K562 (cell line): ENCODE measurements at regions not wholly inside any gene's neighbourhood (a gene's known extent, or its start where the extent isn't known, plus 50 kb on each side); places are given as distances from the start of the nearest gene placed in this dataset.
A peak's percentile ranks its signal among the peaks of the same experiment; 100 is the strongest.

Experiments used
- ATAC-seq: fragments of 200-7000 bp; cut with Tn5 transposase; 3 replicates; pipeline ENCODE4 v1.9.1; 2020; ENCODE audit warnings: moderate library complexity
- BruUV-seq: library from RNA; stranded (reverse); fragments of 400-500 nt; replicated peaks from 2 replicates; lab custom pipeline; 2021; lab: Mats Ljungman, UMichigan
- CTCF ChIA-PET: fragments of 300-600 bp; formaldehyde crosslinking; extraction: SDS; loops from one replicate; lab custom pipeline; 2021; ENCODE audit warnings: low intra/inter-chr PET ratio; lab: Yijun Ruan, JAX
- POLR2A ChIA-PET: fragments of 300-600, 350-650 bp; sonication (Branson Sonifier 250); formaldehyde crosslinking; extraction: SDS; loops from one replicate; lab custom pipeline; 2021; ENCODE audit warnings: antibody characterized with exemption, inconsistent platforms; lab: Yijun Ruan, JAX
- DNase-seq, 4 experiments: peaks; one replicate each; pipeline versions ENCODE4 v3.0.0 to v3.0.0-alpha.2; 2011 to 2018; ENCODE audit warnings: low spot score in 3 of 4, mixed read lengths in 3 of 4; ENCODE audit errors: extremely low read depth in 1 of 4
- FAIRE-seq: peaks from 2 replicates; lab custom pipeline; 2011; peaks lifted over from hg19 to GRCh38; lab: Jason Lieb, UNC
- H2AFZ ChIP-seq: 2 replicates; pipeline ENCODE4 v1.6.0; 2011; ENCODE audit warnings: low read depth, low read length, control low read depth, inconsistent platforms
- H3K27ac ChIP-seq: fragments of 200-600 bp; 3 replicates; pipeline ENCODE4 v1.8.0; 2011; ENCODE audit warnings: low read depth, mild to moderate bottlenecking, control low read depth, inconsistent platforms, low read length, moderate library complexity, mixed read lengths; ENCODE audit errors: extremely low read depth
- H3K27me3 ChIP-seq, 2 experiments: fragments of 300-600 bp in 1 of 2; 2 replicates in 1 of 2; 3 replicates in 1 of 2; pipeline versions ENCODE4 v1.6.0 to v1.8.0; 2011; ENCODE audit warnings: inconsistent platforms in 2 of 2, low read length in 2 of 2, mild to moderate bottlenecking in 1 of 2, mixed read lengths in 1 of 2, moderate library complexity in 1 of 2; ENCODE audit not compliant: control insufficient read depth in 2 of 2, insufficient read depth in 2 of 2
- H3K36me3 ChIP-seq: fragments of 300-600 bp; 3 replicates; pipeline ENCODE4 v1.8.0; 2011; ENCODE audit warnings: mild to moderate bottlenecking, low read length, inconsistent platforms; ENCODE audit not compliant: control insufficient read depth, insufficient read depth
- H3K4me1 ChIP-seq, 2 experiments: fragments of 200-600 bp in 1 of 2; replicated peaks in 1 of 2; 2 replicates in 1 of 2; 3 replicates in 1 of 2; pipeline versions ENCODE4 v1.5.1 to v1.8.0; 2011; ENCODE audit warnings: inconsistent platforms in 2 of 2, low read length in 2 of 2, mild to moderate bottlenecking in 1 of 2, mixed read lengths in 1 of 2, moderate library complexity in 1 of 2; ENCODE audit not compliant: control insufficient read depth in 2 of 2, insufficient read depth in 2 of 2
- H3K4me2 ChIP-seq: 2 replicates; pipeline ENCODE4 v1.6.1; 2011; ENCODE audit warnings: low read length, control low read depth, inconsistent platforms, mixed read lengths; ENCODE audit not compliant: insufficient read depth
- H3K4me3 ChIP-seq: fragments of 200-600 bp; sonication (generic), shearing (Covaris generic); 2 replicates; pipeline ENCODE4 v1.5.1; 2016; ENCODE audit warnings: control low read depth, inconsistent platforms
- H3K79me2 ChIP-seq: fragments of 200-600 bp; 3 replicates; pipeline ENCODE4 v1.8.0; 2011; ENCODE audit warnings: low read length, inconsistent platforms; ENCODE audit not compliant: control insufficient read depth, insufficient read depth
- H3K9ac ChIP-seq, 2 experiments: 2 replicates each; pipeline versions ENCODE4 v1.6.0 to v1.6.1; 2011; ENCODE audit warnings: low read depth in 2 of 2, low read length in 2 of 2, control low read depth in 1 of 2, inconsistent platforms in 1 of 2, mild to moderate bottlenecking in 1 of 2, mixed read lengths in 1 of 2; ENCODE audit not compliant: insufficient read depth in 1 of 2
- H3K9me1 ChIP-seq: one replicate; pipeline ENCODE4 v1.6.0; 2011; ENCODE audit warnings: inconsistent platforms, mild to moderate bottlenecking, low read length, moderate library complexity; ENCODE audit not compliant: control insufficient read depth, insufficient read depth
- H3K9me3 ChIP-seq: replicated peaks from 2 replicates; pipeline ENCODE4 v1.5.1; 2011; ENCODE audit warnings: low read depth, low read length, inconsistent platforms; ENCODE audit not compliant: control insufficient read depth, insufficient read depth
- H4K20me1 ChIP-seq: replicated peaks from 2 replicates; pipeline ENCODE4 v1.6.1; 2011; ENCODE audit warnings: low read length, inconsistent platforms, mixed read lengths; ENCODE audit not compliant: control insufficient read depth, insufficient read depth
- AFF1 ChIP-seq, 2 experiments: fragments of 450-650 bp; IDR thresholded peaks; 2 replicates each; pipeline ENCODE4 v1.6.1; 2018; ENCODE audit warnings: mild to moderate bottlenecking in 2 of 2, low read depth in 1 of 2; ENCODE audit not compliant: partially characterized antibody in 2 of 2
- DEAF1 ChIP-seq: fragments of 450-650 bp; formaldehyde crosslinking; IDR thresholded peaks from 2 replicates; pipeline ENCODE4 v1.4.0; 2020; ENCODE audit warnings: mild to moderate bottlenecking, moderate library complexity
- HMG20B ChIP-seq: fragments of 250-450 bp; sonication (Bioruptor Pico); IDR thresholded peaks from 2 replicates; pipeline ENCODE4 v1.5.0; 2021; ENCODE audit warnings: mild to moderate bottlenecking
- IRF2 ChIP-seq: sonication (generic); formaldehyde crosslinking; IDR thresholded peaks from 2 replicates; pipeline ENCODE4 v1.8.1; 2022; ENCODE audit warnings: mild to moderate bottlenecking, missing genetic modification reagents
- KLF10 ChIP-seq: fragments of 250-450 bp; sonication (Bioruptor Pico); IDR thresholded peaks from 2 replicates; pipeline ENCODE4 v1.6.1; 2021; ENCODE audit warnings: matching md5 sums
- MECOM ChIP-seq: fragments of 250-450 bp; sonication (Bioruptor Pico); IDR thresholded peaks from 2 replicates; pipeline ENCODE4 v1.8.0; 2022; ENCODE audit warnings: inconsistent platforms
- RAD21 ChIP-seq, 2 experiments: fragments of 250-450 bp in 1 of 2; fragments of 450-650 bp in 1 of 2; sonication (Bioruptor Pico) in 1 of 2; formaldehyde crosslinking in 1 of 2; IDR thresholded peaks in 1 of 2; conservative IDR thresholded peaks in 1 of 2; 2 replicates each; pipeline versions ENCODE4 v1.4.0 to v1.8.0; 2020 to 2022; ENCODE audit warnings: mild to moderate bottlenecking in 2 of 2, moderate library complexity in 1 of 2
- STAG1 ChIP-seq: sonication (generic); formaldehyde crosslinking; IDR thresholded peaks from 2 replicates; pipeline ENCODE4 v1.5.0; 2020; ENCODE audit warnings: missing genetic modification reagents, borderline replicate concordance
- ZNF75A ChIP-seq: fragments of 450-650 bp; formaldehyde crosslinking; IDR thresholded peaks from 2 replicates; pipeline ENCODE4 v1.4.0; 2020; ENCODE audit warnings: mild to moderate bottlenecking
- WGBS: fragments of 100-300 bp; shearing (Covaris generic); methylation state at CpG from one replicate; pipeline ENCODE4 v1.1.6; 2016; ENCODE audit warnings: low coverage, mixed read lengths; ENCODE audit not compliant: insufficient coverage; ENCODE audit errors: missing lambda C conversion rate; 5-methylcytosine and 5-hydroxymethylcytosine counted together
- in situ Hi-C: fragments of 300-500 bp; cut with MboI; formaldehyde crosslinking; loops from 4 replicates; pipeline ENCODE4 v1.15.0; 2018; ENCODE audit warnings: inconsistent platforms, mixed read lengths
- intact Hi-C: fragments of 100-400 bp; cut with micrococcal nuclease; formaldehyde crosslinking; loops from 2 replicates; pipeline ENCODE4 v1.14.2; 2022
- TF ChIP-seq, protein P1 (sequence below), 3 experiments: IDR thresholded peaks in 2 of 3; conservative IDR thresholded peaks in 1 of 3; 2 replicates each; pipeline ENCODE4 v1.5.1; 2011 to 2012; ENCODE audit warnings: low read length in 3 of 3, mild to moderate bottlenecking in 3 of 3, control low read depth in 2 of 3, improper control_type of control experiment in 1 of 3, inconsistent platforms in 1 of 3, low read depth in 1 of 3, mixed read lengths in 1 of 3, moderate library complexity in 1 of 3; ENCODE audit not compliant: insufficient read depth in 2 of 3

DNA sequence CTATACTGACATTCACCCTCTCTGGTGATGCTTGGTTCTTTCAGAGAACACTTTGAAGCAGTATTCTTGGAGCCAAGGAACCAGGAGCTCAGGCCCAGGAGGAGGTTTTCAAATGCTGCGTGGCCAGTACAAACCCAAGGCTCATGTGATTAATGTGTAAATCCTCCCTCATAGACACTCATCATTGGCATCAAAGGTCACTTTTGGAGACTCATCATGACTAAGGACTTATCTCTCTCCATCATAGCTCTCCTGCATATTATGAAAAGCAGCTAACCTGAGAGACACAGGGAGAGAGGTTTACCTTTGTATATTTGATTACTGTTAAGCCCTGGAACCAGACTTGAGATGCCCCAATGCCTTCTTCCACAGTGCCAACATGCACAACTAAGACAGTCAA lies 115.3 kb upstream of the SRD5A2 start (continued):
- TF ChIP-seq IRF2 (CRISPR knock-in tag): no peak

GRCh38 chr2:31694444-31694843 lies 113.7 kb upstream of the SRD5A2 start:
- no peaks in the 10 kb centered on the region for H3K9me1 ChIP-seq
- ChIA-PET CTCF (no interaction called here), POLR2A (no interaction called here)
- H3K4me1 ChIP-seq: no peaks in the 10 kb centered on the region
- DNase-seq (peak in 2 of 4 experiments; percentile 19 to 35), FAIRE-seq (peak; percentile 78), ATAC-seq (peak; percentile 56; the same call in 2 of the 3 replicates)
- peaks cover 9% of the 10 kb centered on the region; the same call in 1 of the 2 replicates for H3K9me3 ChIP-seq
- no peaks in the 10 kb centered on the region for H3K36me3 ChIP-seq
- no peaks in the 10 kb centered on the region for H3K27me3 ChIP-seq
- no TSS peak for BruUV-seq
- no peak overlapping the region for H3K27ac ChIP-seq
- no peak overlapping the region for H3K4me3 ChIP-seq
- no peaks in the 10 kb centered on the region for H4K20me1 ChIP-seq
- H3K4me2 ChIP-seq: no peak overlapping the region
- no peak overlapping the region for H2AFZ ChIP-seq
- H3K9ac ChIP-seq: no peak overlapping the region
- in situ Hi-C loops: no loop called here
- 6% methylated on average over 3 of the region's 3 CpGs for WGBS
- intact Hi-C loops: loop anchor here (5.0 kb wide), 1 partner anchor 143 kb away; no protein-coding TSS in a partner anchor
- no peaks in the 10 kb centered on the region for H3K79me2 ChIP-seq
- TF ChIP-seq ZNF75A (CRISPR knock-in tag): no peak
- TF ChIP-seq MECOM: no peak
- no peak for TF ChIP-seq KLF10
- TF ChIP-seq, protein P1, sequence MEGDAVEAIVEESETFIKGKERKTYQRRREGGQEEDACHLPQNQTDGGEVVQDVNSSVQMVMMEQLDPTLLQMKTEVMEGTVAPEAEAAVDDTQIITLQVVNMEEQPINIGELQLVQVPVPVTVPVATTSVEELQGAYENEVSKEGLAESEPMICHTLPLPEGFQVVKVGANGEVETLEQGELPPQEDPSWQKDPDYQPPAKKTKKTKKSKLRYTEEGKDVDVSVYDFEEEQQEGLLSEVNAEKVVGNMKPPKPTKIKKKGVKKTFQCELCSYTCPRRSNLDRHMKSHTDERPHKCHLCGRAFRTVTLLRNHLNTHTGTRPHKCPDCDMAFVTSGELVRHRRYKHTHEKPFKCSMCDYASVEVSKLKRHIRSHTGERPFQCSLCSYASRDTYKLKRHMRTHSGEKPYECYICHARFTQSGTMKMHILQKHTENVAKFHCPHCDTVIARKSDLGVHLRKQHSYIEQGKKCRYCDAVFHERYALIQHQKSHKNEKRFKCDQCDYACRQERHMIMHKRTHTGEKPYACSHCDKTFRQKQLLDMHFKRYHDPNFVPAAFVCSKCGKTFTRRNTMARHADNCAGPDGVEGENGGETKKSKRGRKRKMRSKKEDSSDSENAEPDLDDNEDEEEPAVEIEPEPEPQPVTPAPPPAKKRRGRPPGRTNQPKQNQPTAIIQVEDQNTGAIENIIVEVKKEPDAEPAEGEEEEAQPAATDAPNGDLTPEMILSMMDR (IDR thresholded peaks at IDR 0.05 in 2 of 3, conservative IDR thresholded peaks at IDR 0.05 in 1 of 3; ENCODE audit: insufficient read depth in 2 of 3, low read depth in 1 of 3, low read length in 3 of 3): peak; percentile 37 to 53 (median 44)
- TF ChIP-seq AFF1 (IDR thresholded peaks at IDR 0.05; ENCODE audit: low read depth in 1 of 2, partially characterized antibody in 2 of 2): no peak
- peak; percentile 26; the same call in 1 of the 2 replicates for TF ChIP-seq STAG1 (CRISPR knock-in tag)
- TF ChIP-seq HMG20B (CRISPR knock-in tag): no peak
- 0 out of 2 replicates have a peak, but pooled peaks have one; percentile 20 for TF ChIP-seq DEAF1 (CRISPR knock-in tag)
- peak; percentile 44 to 71; a peak in 3 of 4 replicates for TF ChIP-seq RAD21 (CRISPR knock-in tag; conservative IDR thresholded peaks at IDR 0.05 in 1 of 2, IDR thresholded peaks at IDR 0.05 in 1 of 2)
